ENCODE measurements at regions not wholly inside any gene's neighbourhood (a gene's known extent, or its start where the extent isn't known, plus 50 kb on each side); places are given as distances from the start of the nearest gene placed in this dataset.

DNA sequence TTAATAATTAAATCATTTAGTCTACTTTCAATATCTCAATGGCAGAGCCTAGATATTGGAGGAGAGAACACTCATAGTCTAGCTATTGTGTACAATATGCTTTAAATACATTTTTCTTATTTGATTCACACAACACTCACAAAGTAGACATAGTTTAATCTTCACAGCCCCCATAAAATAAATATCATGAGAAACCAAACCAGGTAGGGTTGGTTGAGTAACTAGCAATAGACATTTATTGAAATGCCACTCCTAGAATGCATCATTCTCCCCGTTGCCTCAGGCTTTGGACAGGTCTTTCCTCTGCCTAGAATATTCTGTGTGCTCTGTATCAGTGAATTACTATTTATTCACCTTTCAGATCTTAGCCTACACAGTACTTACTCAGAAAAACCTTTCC lies 141.9 kb downstream of the CEMIP2 start:
- peaks cover 18% of the 10 kb centered on the region for H3K4me1 ChIP-seq
- intact Hi-C loops (cut with DNase I): no loop called here
- H3K9me3 ChIP-seq: no peaks in the 10 kb centered on the region
- no peaks in the 10 kb centered on the region for H3K27me3 ChIP-seq (ENCODE audit: low read depth)
- ATAC-seq (no peak), DNase-seq (no peak)
- H3K36me3 ChIP-seq: no peaks in the 10 kb centered on the region
- TF ChIP-seq, protein P1, sequence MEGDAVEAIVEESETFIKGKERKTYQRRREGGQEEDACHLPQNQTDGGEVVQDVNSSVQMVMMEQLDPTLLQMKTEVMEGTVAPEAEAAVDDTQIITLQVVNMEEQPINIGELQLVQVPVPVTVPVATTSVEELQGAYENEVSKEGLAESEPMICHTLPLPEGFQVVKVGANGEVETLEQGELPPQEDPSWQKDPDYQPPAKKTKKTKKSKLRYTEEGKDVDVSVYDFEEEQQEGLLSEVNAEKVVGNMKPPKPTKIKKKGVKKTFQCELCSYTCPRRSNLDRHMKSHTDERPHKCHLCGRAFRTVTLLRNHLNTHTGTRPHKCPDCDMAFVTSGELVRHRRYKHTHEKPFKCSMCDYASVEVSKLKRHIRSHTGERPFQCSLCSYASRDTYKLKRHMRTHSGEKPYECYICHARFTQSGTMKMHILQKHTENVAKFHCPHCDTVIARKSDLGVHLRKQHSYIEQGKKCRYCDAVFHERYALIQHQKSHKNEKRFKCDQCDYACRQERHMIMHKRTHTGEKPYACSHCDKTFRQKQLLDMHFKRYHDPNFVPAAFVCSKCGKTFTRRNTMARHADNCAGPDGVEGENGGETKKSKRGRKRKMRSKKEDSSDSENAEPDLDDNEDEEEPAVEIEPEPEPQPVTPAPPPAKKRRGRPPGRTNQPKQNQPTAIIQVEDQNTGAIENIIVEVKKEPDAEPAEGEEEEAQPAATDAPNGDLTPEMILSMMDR (IDR thresholded peaks at IDR 0.05): no peak
- H3K4me3 ChIP-seq: no peak overlapping the region
- H3K27ac ChIP-seq: no peak overlapping the region

GRCh38 chr9:71624728-71625127 lies 143.6 kb downstream of the CEMIP2 start:
- H3K36me3 ChIP-seq: no peaks in the 10 kb centered on the region
- H3K27me3 ChIP-seq (ENCODE audit: low read depth): no peaks in the 10 kb centered on the region
- H3K4me3 ChIP-seq: no peak overlapping the region
- TF ChIP-seq, protein P1 (IDR thresholded peaks at IDR 0.05): no peak
- H3K4me1 ChIP-seq: peaks cover 2% of the 10 kb centered on the region
- DNase-seq: no peak
- no peak overlapping the region for H3K27ac ChIP-seq
- intact Hi-C loops (cut with DNase I): no loop called here
- ATAC-seq: no peak
- no peaks in the 10 kb centered on the region for H3K9me3 ChIP-seq

DNA sequence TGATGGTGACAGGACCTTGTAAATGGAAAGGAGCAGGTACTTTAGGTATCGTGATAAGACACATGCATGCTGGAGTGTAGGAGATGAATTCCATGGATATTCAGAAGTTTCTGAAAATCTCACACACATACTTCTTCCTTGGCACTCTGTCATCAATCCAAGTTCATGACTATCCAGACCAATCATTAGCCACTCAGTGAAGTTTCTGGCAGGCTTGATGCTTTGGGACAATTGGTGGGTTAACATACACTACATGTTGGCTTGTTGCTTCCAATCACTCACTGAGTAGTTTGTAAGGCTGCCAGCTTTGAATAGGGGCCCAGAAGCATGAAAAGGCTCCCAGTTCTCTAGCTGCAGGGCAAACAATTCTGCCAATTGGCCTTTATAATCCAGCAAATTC lies 147.6 kb downstream of the CEMIP2 start:
- no peak for DNase-seq
- TF ChIP-seq, protein P1 (IDR thresholded peaks at IDR 0.05): no peak
- no peak overlapping the region for H3K27ac ChIP-seq
- no peaks in the 10 kb centered on the region for H3K9me3 ChIP-seq
- intact Hi-C loops (cut with DNase I): no loop called here
- ATAC-seq: no peak
- H3K27me3 ChIP-seq (ENCODE audit: low read depth): no peaks in the 10 kb centered on the region
- H3K4me3 ChIP-seq: no peak overlapping the region
- no peaks in the 10 kb centered on the region for H3K36me3 ChIP-seq
- no peaks in the 10 kb centered on the region for H3K4me1 ChIP-seq

DNA sequence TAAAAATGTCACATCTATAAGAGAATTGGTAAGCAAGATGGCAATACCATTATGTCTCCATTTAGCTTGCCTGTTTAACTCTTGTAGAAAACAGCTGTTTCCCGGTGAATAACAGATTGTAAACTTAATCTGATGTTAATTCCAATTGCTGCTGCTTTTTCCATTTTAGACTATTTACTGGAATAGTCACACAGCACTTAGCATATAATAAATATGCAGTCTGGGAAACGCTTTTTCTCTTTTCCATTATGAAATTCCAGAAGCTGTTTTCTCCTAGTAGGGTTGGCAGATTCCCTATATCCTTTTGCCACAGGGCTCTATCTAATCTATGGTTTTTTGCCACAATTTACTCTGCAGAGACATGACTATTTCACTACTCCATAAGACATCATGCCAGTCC lies 148.0 kb downstream of the CEMIP2 start:
- ATAC-seq (no peak), DNase-seq (no peak)
- no peaks in the 10 kb centered on the region for H3K4me1 ChIP-seq
- no peaks in the 10 kb centered on the region for H3K27me3 ChIP-seq (ENCODE audit: low read depth)
- H3K36me3 ChIP-seq: no peaks in the 10 kb centered on the region
- TF ChIP-seq, protein P1 (IDR thresholded peaks at IDR 0.05): no peak
- H3K9me3 ChIP-seq: no peaks in the 10 kb centered on the region
- no peak overlapping the region for H3K27ac ChIP-seq
- intact Hi-C loops (cut with DNase I): no loop called here
- H3K4me3 ChIP-seq: no peak overlapping the region

GRCh38 chr9:71619926-71620325 lies 148.4 kb downstream of the CEMIP2 start:
- no peaks in the 10 kb centered on the region for H3K4me1 ChIP-seq
- H3K27ac ChIP-seq: no peak overlapping the region
- no peaks in the 10 kb centered on the region for H3K36me3 ChIP-seq
- no peak for ATAC-seq
- no peak for DNase-seq
- intact Hi-C loops (cut with DNase I): no loop called here
- no peak overlapping the region for H3K4me3 ChIP-seq
- no peaks in the 10 kb centered on the region for H3K27me3 ChIP-seq (ENCODE audit: low read depth)
- TF ChIP-seq, protein P1 (IDR thresholded peaks at IDR 0.05): no peak
- H3K9me3 ChIP-seq: no peaks in the 10 kb centered on the region
